ENCODE measurements at regions not wholly inside any gene's neighbourhood (a gene's known extent, or its start where the extent isn't known, plus 50 kb on each side); places are given as distances from the start of the nearest gene placed in this dataset.

DNA sequence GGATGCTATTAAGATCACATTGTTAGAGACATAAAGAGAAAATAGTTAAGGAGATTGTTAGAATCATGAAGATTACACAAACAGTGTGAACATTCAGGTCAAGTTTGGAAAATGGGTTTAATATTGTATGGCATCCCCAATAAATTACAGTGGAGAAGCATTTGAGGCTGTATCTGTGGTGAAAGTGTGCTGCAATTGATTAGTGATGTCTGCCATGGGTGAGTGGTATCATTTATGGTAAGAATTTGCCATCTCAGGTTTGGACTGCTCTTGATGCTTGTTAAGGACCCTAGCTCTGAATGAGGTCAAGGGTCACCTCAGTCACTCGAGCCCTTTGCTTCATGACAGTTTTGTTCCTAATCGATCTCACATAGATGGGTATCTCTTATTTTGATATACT is 265.7 kb upstream of the SRRM4 start:
- no peak for DNase-seq (ENCODE audit: low spot score)
- no peaks in the 10 kb centered on the region for H3K27me3 ChIP-seq (ENCODE audit: control insufficient read depth in 4 of 4, insufficient read depth in 4 of 4, low read length in 3 of 4)
- no peaks in the 10 kb centered on the region for H3K36me3 ChIP-seq (ENCODE audit: control insufficient read depth in 4 of 4, insufficient read depth in 3 of 4, low read depth in 1 of 4, low read length in 3 of 4)
- no peak overlapping the region for H3K4me3 ChIP-seq (ENCODE audit: low read depth in 1 of 3, low read length in 3 of 3)
- H3K27ac ChIP-seq (ENCODE audit: low read depth in 1 of 2, low read length in 2 of 2) = no peak overlapping the region
- no peak overlapping the region for H3K9ac ChIP-seq (ENCODE audit: low read depth in 1 of 2, low read length in 2 of 2)
- H3K9me3 ChIP-seq (ENCODE audit: control insufficient read depth in 4 of 4, low read length in 3 of 4) = no peaks in the 10 kb centered on the region
- 80% methylated on average over 2 of the region's 2 CpGs for WGBS
- TF ChIP-seq CTCF (IDR thresholded peaks at IDR 0.05; ENCODE audit: low read depth, low read length, missing input control) (no peak), YY1 (IDR thresholded peaks at IDR 0.05) (no peak), GABPA (IDR thresholded peaks at IDR 0.05 in 1 of 2, conservative IDR thresholded peaks at IDR 0.05 in 1 of 2) (no peak), JUND (IDR thresholded peaks at IDR 0.05) (no peak), HNF4A (conservative IDR thresholded peaks at IDR 0.05) (no peak), TAF1 (conservative IDR thresholded peaks at IDR 0.05) (no peak), RAD21 (IDR thresholded peaks at IDR 0.05) (no peak)
- H3K4me1 ChIP-seq (ENCODE audit: control insufficient read depth in 4 of 4, insufficient read depth in 4 of 4, low read length in 3 of 4) = peaks cover 0 to 7% (median 0%) of the 10 kb centered on the region in 4 donors

- no peaks in the 10 kb centered on the region for H3K36me3 ChIP-seq (ENCODE audit: control insufficient read depth in 4 of 4, insufficient read depth in 3 of 4, low read depth in 1 of 4, low read length in 3 of 4)
- H3K27ac ChIP-seq (ENCODE audit: low read depth in 1 of 2, low read length in 2 of 2) = no peak overlapping the region
- TF ChIP-seq SP1 (IDR thresholded peaks at IDR 0.05) (no peak), CTCF (IDR thresholded peaks at IDR 0.05; ENCODE audit: low read depth, low read length, missing input control) (no peak), HNF4A (conservative IDR thresholded peaks at IDR 0.05) (no peak), FOXA1 (IDR thresholded peaks at IDR 0.05) (no peak), RXRA (IDR thresholded peaks at IDR 0.05) (no peak), ATF3 (IDR thresholded peaks at IDR 0.05) (no peak), JUND (IDR thresholded peaks at IDR 0.05) (no peak), RAD21 (IDR thresholded peaks at IDR 0.05) (no peak), GABPA (IDR thresholded peaks at IDR 0.05 in 1 of 2, conservative IDR thresholded peaks at IDR 0.05 in 1 of 2) (no peak), YY1 (IDR thresholded peaks at IDR 0.05) (no peak), TAF1 (conservative IDR thresholded peaks at IDR 0.05) (no peak), NR2F2 (IDR thresholded peaks at IDR 0.05) (no peak)
- TF ChIP-seq, protein P1, sequence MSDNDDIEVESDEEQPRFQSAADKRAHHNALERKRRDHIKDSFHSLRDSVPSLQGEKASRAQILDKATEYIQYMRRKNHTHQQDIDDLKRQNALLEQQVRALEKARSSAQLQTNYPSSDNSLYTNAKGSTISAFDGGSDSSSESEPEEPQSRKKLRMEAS (IDR thresholded peaks at IDR 0.05) = no peak
- no peak for DNase-seq (ENCODE audit: low spot score)
- no peak overlapping the region for H3K4me3 ChIP-seq (ENCODE audit: low read depth in 1 of 3, low read length in 3 of 3)
- H3K27me3 ChIP-seq (ENCODE audit: control insufficient read depth in 4 of 4, insufficient read depth in 4 of 4, low read length in 3 of 4) = no peaks in the 10 kb centered on the region
- H3K9ac ChIP-seq (ENCODE audit: low read depth in 1 of 2, low read length in 2 of 2) = no peak overlapping the region
- WGBS = 79% methylated on average over 11 of the region's 11 CpGs
- H3K9me3 ChIP-seq (ENCODE audit: control insufficient read depth in 4 of 4, low read length in 3 of 4) = no peaks in the 10 kb centered on the region
- H3K4me1 ChIP-seq (ENCODE audit: control insufficient read depth in 4 of 4, insufficient read depth in 4 of 4, low read length in 3 of 4) = no peaks in the 10 kb centered on the region
Measured at GRCh38 chr12:118727196-118727978, 254.0 kb upstream of the SRRM4 start.
